K562 (cell line): ENCODE measurements at regions not wholly inside any gene's neighbourhood (a gene's known extent, or its start where the extent isn't known, plus 50 kb on each side); places are given as distances from the start of the nearest gene placed in this dataset.

Experiments used
- ATAC-seq: fragments of 200-7000 bp; cut with Tn5 transposase; 3 replicates; pipeline ENCODE4 v1.9.1; 2020; ENCODE audit warnings: moderate library complexity
- BruUV-seq: library from RNA; stranded (reverse); fragments of 400-500 nt; replicated peaks from 2 replicates; lab custom pipeline; 2021; lab: Mats Ljungman, UMichigan
- CTCF ChIA-PET: fragments of 300-600 bp; formaldehyde crosslinking; extraction: SDS; loops from one replicate; lab custom pipeline; 2021; ENCODE audit warnings: low intra/inter-chr PET ratio; lab: Yijun Ruan, JAX
- POLR2A ChIA-PET: fragments of 300-600, 350-650 bp; sonication (Branson Sonifier 250); formaldehyde crosslinking; extraction: SDS; loops from one replicate; lab custom pipeline; 2021; ENCODE audit warnings: antibody characterized with exemption, inconsistent platforms; lab: Yijun Ruan, JAX
- DNase-seq, 4 experiments: peaks; one replicate each; pipeline versions ENCODE4 v3.0.0 to v3.0.0-alpha.2; 2011 to 2018; ENCODE audit warnings: low spot score in 3 of 4, mixed read lengths in 3 of 4; ENCODE audit errors: extremely low read depth in 1 of 4
- FAIRE-seq: peaks from 2 replicates; lab custom pipeline; 2011; peaks lifted over from hg19 to GRCh38; lab: Jason Lieb, UNC
- H2AFZ ChIP-seq: 2 replicates; pipeline ENCODE4 v1.6.0; 2011; ENCODE audit warnings: low read depth, low read length, control low read depth, inconsistent platforms
- H3K27ac ChIP-seq: fragments of 200-600 bp; 3 replicates; pipeline ENCODE4 v1.8.0; 2011; ENCODE audit warnings: low read depth, mild to moderate bottlenecking, control low read depth, inconsistent platforms, low read length, moderate library complexity, mixed read lengths; ENCODE audit errors: extremely low read depth
- H3K27me3 ChIP-seq, 2 experiments: fragments of 300-600 bp in 1 of 2; 2 replicates in 1 of 2; 3 replicates in 1 of 2; pipeline versions ENCODE4 v1.6.0 to v1.8.0; 2011; ENCODE audit warnings: inconsistent platforms in 2 of 2, low read length in 2 of 2, mild to moderate bottlenecking in 1 of 2, mixed read lengths in 1 of 2, moderate library complexity in 1 of 2; ENCODE audit not compliant: control insufficient read depth in 2 of 2, insufficient read depth in 2 of 2
- H3K36me3 ChIP-seq: fragments of 300-600 bp; 3 replicates; pipeline ENCODE4 v1.8.0; 2011; ENCODE audit warnings: mild to moderate bottlenecking, low read length, inconsistent platforms; ENCODE audit not compliant: control insufficient read depth, insufficient read depth
- H3K4me1 ChIP-seq, 2 experiments: fragments of 200-600 bp in 1 of 2; replicated peaks in 1 of 2; 2 replicates in 1 of 2; 3 replicates in 1 of 2; pipeline versions ENCODE4 v1.5.1 to v1.8.0; 2011; ENCODE audit warnings: inconsistent platforms in 2 of 2, low read length in 2 of 2, mild to moderate bottlenecking in 1 of 2, mixed read lengths in 1 of 2, moderate library complexity in 1 of 2; ENCODE audit not compliant: control insufficient read depth in 2 of 2, insufficient read depth in 2 of 2
- H3K4me2 ChIP-seq: 2 replicates; pipeline ENCODE4 v1.6.1; 2011; ENCODE audit warnings: low read length, control low read depth, inconsistent platforms, mixed read lengths; ENCODE audit not compliant: insufficient read depth
- H3K4me3 ChIP-seq: fragments of 200-600 bp; sonication (generic), shearing (Covaris generic); 2 replicates; pipeline ENCODE4 v1.5.1; 2016; ENCODE audit warnings: control low read depth, inconsistent platforms
- H3K79me2 ChIP-seq: fragments of 200-600 bp; 3 replicates; pipeline ENCODE4 v1.8.0; 2011; ENCODE audit warnings: low read length, inconsistent platforms; ENCODE audit not compliant: control insufficient read depth, insufficient read depth
- H3K9ac ChIP-seq, 2 experiments: 2 replicates each; pipeline versions ENCODE4 v1.6.0 to v1.6.1; 2011; ENCODE audit warnings: low read depth in 2 of 2, low read length in 2 of 2, control low read depth in 1 of 2, inconsistent platforms in 1 of 2, mild to moderate bottlenecking in 1 of 2, mixed read lengths in 1 of 2; ENCODE audit not compliant: insufficient read depth in 1 of 2
- H3K9me1 ChIP-seq: one replicate; pipeline ENCODE4 v1.6.0; 2011; ENCODE audit warnings: inconsistent platforms, mild to moderate bottlenecking, low read length, moderate library complexity; ENCODE audit not compliant: control insufficient read depth, insufficient read depth
- H3K9me3 ChIP-seq: replicated peaks from 2 replicates; pipeline ENCODE4 v1.5.1; 2011; ENCODE audit warnings: low read depth, low read length, inconsistent platforms; ENCODE audit not compliant: control insufficient read depth, insufficient read depth
- H4K20me1 ChIP-seq: replicated peaks from 2 replicates; pipeline ENCODE4 v1.6.1; 2011; ENCODE audit warnings: low read length, inconsistent platforms, mixed read lengths; ENCODE audit not compliant: control insufficient read depth, insufficient read depth
- ARID3A ChIP-seq: IDR thresholded peaks from 2 replicates; pipeline ENCODE4 v1.6.1; 2012; ENCODE audit warnings: low read depth, low read length, improper control_type of control experiment, borderline replicate concordance
- C11orf30 ChIP-seq: fragments of 450-650 bp; IDR thresholded peaks from 2 replicates; pipeline ENCODE4 v1.6.1; 2016; ENCODE audit warnings: low read depth, mild to moderate bottlenecking
- E2F6 ChIP-seq, 2 experiments: IDR thresholded peaks; 2 replicates each; pipeline ENCODE4 v1.6.1; 2011; ENCODE audit warnings: borderline replicate concordance in 1 of 2, control low read depth in 1 of 2, low read depth in 1 of 2, low read length in 1 of 2, mild to moderate bottlenecking in 1 of 2, mixed read lengths in 1 of 2, moderate library complexity in 1 of 2; ENCODE audit not compliant: insufficient read depth in 1 of 2, insufficient read length in 1 of 2, poor library complexity in 1 of 2, severe bottlenecking in 1 of 2; ENCODE audit errors: extremely low read depth in 1 of 2
- NR3C1 ChIP-seq: sonication (generic); formaldehyde crosslinking; IDR thresholded peaks from 2 replicates; pipeline ENCODE4 v1.8.1; 2022; ENCODE audit warnings: missing genetic modification reagents
- PHF21A ChIP-seq: fragments of 450-650 bp; IDR thresholded peaks from 2 replicates; pipeline ENCODE4 v1.6.1; 2017; ENCODE audit warnings: low read depth, borderline replicate concordance
- SMAD4 ChIP-seq: fragments of 250-450 bp; sonication (Bioruptor Pico); conservative IDR thresholded peaks from 2 replicates; pipeline ENCODE4 v1.8.0; 2021; ENCODE audit warnings: inconsistent platforms, mild to moderate bottlenecking, moderate library complexity
- ZNF318 ChIP-seq, 2 experiments: fragments of 450-650 bp; IDR thresholded peaks; 2 replicates each; pipeline ENCODE4 v1.6.1; 2016; ENCODE audit warnings: mild to moderate bottlenecking in 2 of 2, borderline replicate concordance in 1 of 2, low read depth in 1 of 2, moderate library complexity in 1 of 2
- ZNF431 ChIP-seq: sonication (generic); formaldehyde crosslinking; IDR thresholded peaks from 2 replicates; pipeline ENCODE4 v1.8.0; 2022; ENCODE audit warnings: mild to moderate bottlenecking, missing genetic modification reagents
- WGBS: fragments of 100-300 bp; shearing (Covaris generic); methylation state at CpG from one replicate; pipeline ENCODE4 v1.1.6; 2016; ENCODE audit warnings: low coverage, mixed read lengths; ENCODE audit not compliant: insufficient coverage; ENCODE audit errors: missing lambda C conversion rate; 5-methylcytosine and 5-hydroxymethylcytosine counted together
- in situ Hi-C: fragments of 300-500 bp; cut with MboI; formaldehyde crosslinking; loops from 4 replicates; pipeline ENCODE4 v1.15.0; 2018; ENCODE audit warnings: inconsistent platforms, mixed read lengths
- intact Hi-C: fragments of 100-400 bp; cut with micrococcal nuclease; formaldehyde crosslinking; loops from 2 replicates; pipeline ENCODE4 v1.14.2; 2022

DNA sequence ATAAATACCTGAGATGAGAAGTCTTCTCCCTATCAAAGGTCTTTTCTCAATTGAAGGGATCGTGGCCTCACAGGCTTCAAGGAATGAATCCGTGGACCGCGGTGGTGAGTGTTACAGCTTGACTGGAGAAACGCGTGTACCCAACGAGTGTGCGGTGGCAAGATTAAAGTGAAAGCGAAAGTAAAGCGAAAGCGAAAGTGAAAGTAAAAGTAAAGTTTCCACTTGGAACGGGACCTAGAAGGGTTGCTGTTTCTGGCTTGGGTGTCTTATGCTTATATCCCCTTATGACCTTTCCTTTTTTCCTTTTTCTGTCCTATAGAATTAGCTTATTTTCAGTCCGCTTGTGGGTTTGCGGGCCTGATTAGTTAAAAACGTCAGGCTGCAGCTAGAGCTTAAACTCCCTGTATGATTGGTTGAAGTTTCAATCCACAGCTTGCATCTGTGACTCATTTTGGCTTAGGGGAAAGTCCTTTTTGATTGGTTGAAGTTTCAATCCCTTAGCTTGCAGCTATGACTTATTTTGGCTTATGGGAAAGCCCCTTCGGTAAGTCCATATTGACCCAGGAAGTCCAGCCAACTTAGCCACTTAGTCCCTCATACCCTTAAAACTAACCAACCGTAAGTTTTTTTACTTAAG, 924.3 kb upstream of the CDH10 start:
- Histone ChIP-seq H3K4me1 (no peaks in the 10 kb centered on the region), H2AFZ (peak overlapping the region; percentile 70), H3K4me3 (peak overlapping the region; percentile 12; the same call in 1 of the 2 replicates), H3K36me3 (no peaks in the 10 kb centered on the region), H3K4me2 (peak overlapping the region; percentile 47; the same call in 1 of the 2 replicates), H3K9me1 (no peaks in the 10 kb centered on the region), H4K20me1 (no peaks in the 10 kb centered on the region), H3K27ac (no peak overlapping the region), H3K9ac (no peak overlapping the region), H3K79me2 (no peaks in the 10 kb centered on the region), H3K27me3 (no peaks in the 10 kb centered on the region), H3K9me3 (no peaks in the 10 kb centered on the region)
- POLR2A ChIA-PET = interaction anchor here (0.6 kb wide), 1 partner anchor 27 kb away, joined by 3 read pairs; no protein-coding TSS in a partner anchor
- DNase-seq (peak in 3 of 4 experiments; percentile 4 to 25 (median 15)), ATAC-seq (no peak), FAIRE-seq (no peak)
- intact Hi-C loops = no loop called here
- CTCF ChIA-PET = no interaction called here
- in situ Hi-C loops = no loop called here
- BruUV-seq = no TSS peak
- 10% methylated on average over 17 of the region's 17 CpGs for WGBS
- TF ChIP-seq E2F6 (IDR thresholded peaks at IDR 0.05; ENCODE audit: borderline replicate concordance in 1 of 2, extremely low read depth in 1 of 2, insufficient read depth in 1 of 2, insufficient read length in 1 of 2, low read depth in 1 of 2, low read length in 1 of 2, poor library complexity in 1 of 2, severe bottlenecking in 1 of 2) (no peak), SMAD4 (CRISPR knock-in tag) (no peak), PHF21A (no peak), ARID3A (no peak), NR3C1 (CRISPR knock-in tag) (no peak), ZNF431 (CRISPR knock-in tag) (no peak), ZNF318 (IDR thresholded peaks at IDR 0.05; ENCODE audit: borderline replicate concordance in 1 of 2, low read depth in 1 of 2) (peak in 1 of 2 experiments; percentile 84; a peak in 2 of 4 replicates), C11orf30 (no peak)
